Caco-2 (cell line): ENCODE measurements at regions not wholly inside any gene's neighbourhood (a gene's known extent, or its start where the extent isn't known, plus 50 kb on each side); places are given as distances from the start of the nearest gene placed in this dataset.

Experiments
- BruUV-seq: library from RNA; stranded (reverse); fragments of 400-500 nt; replicated peaks from 2 replicates; lab custom pipeline; 2021; lab: Mats Ljungman, UMichigan
- CTCF ChIA-PET: fragments of 300-600 bp; sonication (Branson Sonifier 250); formaldehyde crosslinking; loops from one replicate; lab custom pipeline; 2022; ENCODE audit warnings: antibody characterized with exemption; lab: Charles Lee
- POLR2A ChIA-PET: fragments of 300-600 bp; sonication (Branson Sonifier 250); formaldehyde crosslinking; loops from one replicate; lab custom pipeline; 2022; ENCODE audit warnings: antibody characterized with exemption; lab: Charles Lee
- DNase-seq, 2 experiments: peaks; one replicate each; pipeline versions ENCODE4 v3.0.0 to v3.0.0-alpha.2; 2020 to 2022
- H3K27me3 ChIP-seq: replicated peaks from 2 replicates; pipeline ENCODE4 v1.6.0; 2011; ENCODE audit warnings: low read length; ENCODE audit not compliant: control insufficient read depth, insufficient read depth
- H3K36me3 ChIP-seq: 2 replicates; pipeline ENCODE4 v1.5.1; 2011; ENCODE audit warnings: low read length; ENCODE audit not compliant: control insufficient read depth, insufficient read depth
- H3K4me1 ChIP-seq: fragments of 250-450 bp; sonication (Bioruptor Pico); 2 replicates; pipeline ENCODE4 v1.5.1; 2020; ENCODE audit warnings: mild to moderate bottlenecking
- H3K4me3 ChIP-seq: 2 replicates; pipeline ENCODE4 v1.5.1; 2011; ENCODE audit warnings: low read depth, mild to moderate bottlenecking, control low read depth, low read length
- H3K9me3 ChIP-seq: fragments of 250-450 bp; sonication (Bioruptor Pico); 2 replicates; pipeline ENCODE4 v1.5.1; 2020; ENCODE audit warnings: mild to moderate bottlenecking, moderate library complexity
- H3K27ac Mint-ChIP-seq: one replicate; pipeline ENCODE4 v1.8.0; 2022; ENCODE audit warnings: mixed read lengths; ENCODE audit not compliant: unreplicated experiment
- H3K27me3 Mint-ChIP-seq: one replicate; pipeline ENCODE4 v1.8.0; 2022; ENCODE audit warnings: mixed read lengths; ENCODE audit not compliant: insufficient read depth, unreplicated experiment
- H3K36me3 Mint-ChIP-seq: one replicate; pipeline ENCODE4 v1.8.0; 2022; ENCODE audit warnings: mild to moderate bottlenecking, mixed read lengths; ENCODE audit not compliant: insufficient read depth, unreplicated experiment
- H3K4me1 Mint-ChIP-seq: one replicate; pipeline ENCODE4 v1.8.0; 2022; ENCODE audit warnings: low read depth, mixed read lengths; ENCODE audit not compliant: unreplicated experiment
- H3K4me3 Mint-ChIP-seq: one replicate; pipeline ENCODE4 v1.8.0; 2022; ENCODE audit warnings: mild to moderate bottlenecking, moderate library complexity, mixed read lengths; ENCODE audit not compliant: unreplicated experiment
- H3K9me3 Mint-ChIP-seq: one replicate; pipeline ENCODE4 v1.8.0; 2022; ENCODE audit warnings: mixed read lengths; ENCODE audit not compliant: unreplicated experiment
- CTCF ChIP-seq, 2 experiments: fragments of 200-600 bp in 1 of 2; IDR thresholded peaks; 1 replicate in 1 of 2; 2 replicates in 1 of 2; pipeline versions ENCODE4 v1.5.1 to v1.8.0; 2011 to 2022; ENCODE audit warnings: antibody characterized with exemption in 1 of 2, control low read depth in 1 of 2, inconsistent platforms in 1 of 2, low read depth in 1 of 2, low read length in 1 of 2, mild to moderate bottlenecking in 1 of 2, moderate library complexity in 1 of 2; ENCODE audit not compliant: insufficient read depth in 1 of 2, severe bottlenecking in 1 of 2, unreplicated experiment in 1 of 2
- intact Hi-C: fragments of 100-400 bp; cut with micrococcal nuclease; formaldehyde crosslinking; loops from one replicate; pipeline ENCODE4 v1.10.0; 2022; ENCODE audit not compliant: unreplicated experiment

GRCh38 chr17:5780476-5780875 lies 196.2 kb upstream of the NLRP1 start:
- DNase-seq, result no peak
- Histone ChIP-seq H3K9me3 (no peaks in the 10 kb centered on the region), H3K4me3 (no peak overlapping the region), H3K4me1 (no peaks in the 10 kb centered on the region), H3K27me3 (no peaks in the 10 kb centered on the region), H3K36me3 (no peaks in the 10 kb centered on the region)
- intact Hi-C loops, result no loop called here
- ChIA-PET CTCF (no interaction called here), POLR2A (no interaction called here)
- Mint-ChIP-seq H3K4me3 (no peak overlapping the region), H3K27me3 (no peaks in the 10 kb centered on the region), H3K9me3 (peaks cover 8% of the 10 kb centered on the region), H3K36me3 (no peaks in the 10 kb centered on the region), H3K4me1 (no peaks in the 10 kb centered on the region), H3K27ac (no peak overlapping the region)
- no TSS peak for BruUV-seq
- TF ChIP-seq CTCF (IDR thresholded peaks at IDR 0.05; ENCODE audit: insufficient read depth in 1 of 2, low read depth in 1 of 2, low read length in 1 of 2, severe bottlenecking in 1 of 2, unreplicated experiment in 1 of 2), result no peak

- no peak overlapping the region for H3K4me3 ChIP-seq
- CTCF ChIA-PET, result no interaction called here
- POLR2A ChIA-PET, result no interaction called here
These were observed 197.1 kb upstream of the NLRP1 start for GRCh38 chr17:5781236-5781927.

GRCh38 chr17:5783269-5783668 lies 199.0 kb upstream of the NLRP1 start:
- H3K27me3 Mint-ChIP-seq, result no peaks in the 10 kb centered on the region
- POLR2A ChIA-PET, result no interaction called here
- intact Hi-C loops, result no loop called here
- H3K36me3 ChIP-seq, result no peaks in the 10 kb centered on the region
- CTCF ChIA-PET, result no interaction called here
- H3K4me3 Mint-ChIP-seq, result no peak overlapping the region
- H3K4me1 Mint-ChIP-seq, result no peaks in the 10 kb centered on the region
- no TSS peak for BruUV-seq
- no peaks in the 10 kb centered on the region for H3K4me1 ChIP-seq
- no peak overlapping the region for H3K27ac Mint-ChIP-seq
- DNase-seq, result no peak
- TF ChIP-seq CTCF (IDR thresholded peaks at IDR 0.05; ENCODE audit: insufficient read depth in 1 of 2, low read depth in 1 of 2, low read length in 1 of 2, severe bottlenecking in 1 of 2, unreplicated experiment in 1 of 2), result no peak
- no peaks in the 10 kb centered on the region for H3K36me3 Mint-ChIP-seq
- H3K27me3 ChIP-seq, result no peaks in the 10 kb centered on the region
- no peak overlapping the region for H3K4me3 ChIP-seq
- H3K9me3 Mint-ChIP-seq, result peaks cover 8% of the 10 kb centered on the region
- H3K9me3 ChIP-seq, result no peaks in the 10 kb centered on the region

More at GRCh38 chr17:5781236-5781927, 197.1 kb upstream of the NLRP1 start:
- Histone ChIP-seq H3K27me3 (no peaks in the 10 kb centered on the region), H3K4me1 (no peaks in the 10 kb centered on the region), H3K36me3 (no peaks in the 10 kb centered on the region), H3K9me3 (no peaks in the 10 kb centered on the region)
- no TSS peak for BruUV-seq
- H3K4me1 Mint-ChIP-seq, result no peaks in the 10 kb centered on the region
- H3K9me3 Mint-ChIP-seq, result peaks cover 8% of the 10 kb centered on the region
- intact Hi-C loops, result no loop called here
- no peak for TF ChIP-seq CTCF (IDR thresholded peaks at IDR 0.05; ENCODE audit: insufficient read depth in 1 of 2, low read depth in 1 of 2, low read length in 1 of 2, severe bottlenecking in 1 of 2, unreplicated experiment in 1 of 2)
- H3K36me3 Mint-ChIP-seq, result no peaks in the 10 kb centered on the region
- H3K27me3 Mint-ChIP-seq, result no peaks in the 10 kb centered on the region
- no peak overlapping the region for H3K4me3 Mint-ChIP-seq
- no peak overlapping the region for H3K27ac Mint-ChIP-seq
- DNase-seq, result no peak
